GM18505 (cell line): ENCODE measurements at regions not wholly inside any gene's neighbourhood (a gene's known extent, or its start where the extent isn't known, plus 50 kb on each side); places are given as distances from the start of the nearest gene placed in this dataset.

Source experiments
- ATAC-seq: cut with Tn5 transposase; IDR thresholded peaks from one replicate; pipeline ENCODE4 v1.9.1; 2021; ENCODE audit not compliant: unreplicated experiment
- POLR2A ChIP-seq: IDR thresholded peaks from 4 replicates; pipeline ENCODE4 v1.6.1; 2011; ENCODE audit warnings: borderline replicate concordance; ENCODE audit not compliant: insufficient read depth, insufficient read length; ENCODE audit errors: extremely low read depth

DNA sequence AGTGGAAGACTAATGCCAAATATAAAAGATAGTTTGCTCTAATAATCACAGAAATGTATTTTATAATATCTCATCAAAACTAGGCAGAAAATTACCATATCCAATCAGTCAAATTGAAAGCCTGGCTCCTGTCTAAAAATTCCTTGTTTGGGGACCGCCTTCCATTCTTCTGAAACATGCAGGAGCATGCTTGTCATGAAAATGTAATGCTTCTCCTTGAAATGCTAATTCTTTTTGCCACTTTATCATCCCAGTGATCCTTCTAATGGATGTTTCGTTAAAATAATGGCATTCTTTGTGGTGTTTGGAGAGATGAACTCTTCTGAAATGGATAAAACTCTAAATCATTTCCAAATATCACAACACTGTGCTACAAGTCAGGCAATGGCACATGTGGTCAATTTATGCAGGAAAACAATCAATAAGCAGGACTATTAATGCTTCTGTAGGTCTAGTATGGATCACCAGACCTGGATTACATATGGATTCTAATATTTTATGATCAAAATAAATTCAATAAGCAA, 1039.1 kb upstream of the NXPH2 start:
- no peak for TF ChIP-seq POLR2A
- ATAC-seq, result no peak

DNA sequence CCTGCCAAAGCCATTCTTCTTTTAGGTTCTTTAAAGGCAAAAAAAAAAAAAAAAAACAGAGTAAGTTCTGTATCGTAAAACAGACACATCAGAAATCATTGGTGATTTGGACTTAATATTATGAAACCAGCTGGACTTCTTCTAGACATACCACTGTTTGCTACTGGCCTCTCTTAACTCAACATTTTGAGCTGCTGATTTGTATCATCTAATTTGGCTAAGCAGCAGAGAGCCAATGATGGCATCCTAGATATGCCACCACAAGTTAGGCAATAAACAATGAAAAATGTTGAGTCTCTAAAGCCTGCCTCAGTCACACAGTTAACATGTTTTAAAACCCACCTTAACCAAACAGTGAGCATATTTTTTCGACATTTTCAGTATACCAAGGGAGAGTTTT, 1034.3 kb upstream of the NXPH2 start:
- no peak for TF ChIP-seq POLR2A
- no peak for ATAC-seq

- no peak for TF ChIP-seq POLR2A
- no peak for ATAC-seq
Measured at GRCh38 chr2:139813340-139813739, 1033.2 kb upstream of the NXPH2 start.

GRCh38 chr2:139805441-139805840, 1025.3 kb upstream of the NXPH2 start:
- ATAC-seq, result no peak
- no peak for TF ChIP-seq POLR2A

DNA sequence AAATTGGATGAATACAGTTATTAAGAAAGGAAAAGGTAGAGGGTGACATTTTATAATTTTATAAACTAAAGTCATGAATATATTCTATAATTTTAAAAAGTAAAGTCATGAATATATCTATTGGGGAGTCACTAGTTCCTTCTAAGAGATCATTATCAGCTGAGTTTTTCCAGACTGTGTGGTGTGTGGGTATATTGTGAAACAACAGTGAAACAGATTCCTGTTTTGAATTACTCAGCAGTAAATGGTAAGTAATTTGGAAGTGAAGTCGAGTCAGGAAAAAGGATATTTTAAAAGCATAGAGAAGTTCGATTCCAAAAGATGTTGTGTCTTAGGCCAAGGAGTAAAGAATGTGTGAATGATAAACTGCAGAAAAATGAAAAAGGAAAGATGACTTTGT, 1018.2 kb upstream of the NXPH2 start:
- TF ChIP-seq POLR2A, result no peak
- no peak for ATAC-seq

DNA sequence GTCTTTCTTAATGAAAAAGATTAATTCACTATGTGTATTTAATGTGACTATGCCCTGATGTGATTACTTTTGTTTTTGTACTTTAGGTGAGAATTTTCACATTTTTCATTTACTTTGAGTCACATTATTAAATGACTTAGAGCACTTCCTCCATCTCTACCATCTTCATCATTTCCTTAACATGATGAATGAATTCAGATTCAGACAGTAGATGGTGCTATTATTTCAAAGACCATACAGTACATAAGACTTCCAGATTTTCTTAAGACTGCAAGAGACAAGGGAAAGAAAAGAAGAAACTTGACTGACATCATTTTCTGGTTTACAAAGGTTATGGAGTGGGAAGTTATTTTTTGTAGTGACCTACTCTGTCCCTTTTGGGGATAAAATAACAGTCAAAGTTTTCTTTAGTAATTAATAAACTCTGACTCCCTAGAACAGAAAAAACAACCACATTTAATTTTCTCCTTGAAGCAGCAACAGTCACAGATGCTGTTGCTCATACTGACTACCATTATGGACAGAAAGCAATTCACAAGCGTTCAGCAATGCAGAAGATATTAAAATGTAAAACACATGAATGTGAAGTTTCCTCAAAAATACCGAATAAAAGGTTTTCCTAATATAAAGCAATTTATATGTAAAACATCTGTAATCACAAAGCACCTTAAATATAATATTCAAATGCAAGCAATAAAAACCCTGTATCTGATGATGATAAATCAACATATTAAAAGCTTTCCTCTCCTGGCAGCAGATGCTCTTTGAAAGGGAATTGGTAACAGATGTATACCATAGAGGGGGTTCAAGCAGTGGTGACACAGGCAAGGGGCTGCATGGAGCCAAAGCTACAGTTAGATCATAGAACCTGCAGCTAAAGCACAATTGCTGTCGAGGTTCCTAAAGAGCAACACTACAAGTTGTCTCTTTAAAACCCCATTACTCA, 1010.9 kb upstream of the NXPH2 start:
- ATAC-seq, result no peak
- TF ChIP-seq POLR2A, result no peak

- ATAC-seq, result no peak
- no peak for TF ChIP-seq POLR2A
Measured at GRCh38 chr2:139790136-139790535, 1009.9 kb upstream of the NXPH2 start.

DNA sequence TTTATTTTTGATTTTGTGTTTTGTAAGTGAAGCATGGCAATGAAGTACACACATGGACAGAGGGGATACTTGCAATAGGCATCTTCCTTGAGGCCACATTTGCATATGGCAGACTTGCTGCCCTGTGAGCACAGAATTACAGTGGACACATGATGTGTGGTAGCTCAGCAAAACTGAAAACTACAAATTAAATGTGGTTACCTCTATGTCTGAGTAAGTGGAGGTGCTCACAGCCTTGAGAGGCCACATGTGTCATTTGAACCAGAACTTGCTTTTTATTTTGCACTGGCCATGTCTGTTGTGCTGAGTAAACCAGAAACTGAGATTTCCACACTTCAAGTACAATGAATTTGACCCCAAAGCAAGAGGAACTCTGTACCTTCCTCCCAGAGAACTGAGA, 998.5 kb upstream of the NXPH2 start:
- ATAC-seq, result no peak
- TF ChIP-seq POLR2A, result no peak

- no peak for ATAC-seq
- TF ChIP-seq POLR2A, result no peak
Measured at GRCh38 chr2:139773720-139774277, 993.6 kb upstream of the NXPH2 start.

DNA sequence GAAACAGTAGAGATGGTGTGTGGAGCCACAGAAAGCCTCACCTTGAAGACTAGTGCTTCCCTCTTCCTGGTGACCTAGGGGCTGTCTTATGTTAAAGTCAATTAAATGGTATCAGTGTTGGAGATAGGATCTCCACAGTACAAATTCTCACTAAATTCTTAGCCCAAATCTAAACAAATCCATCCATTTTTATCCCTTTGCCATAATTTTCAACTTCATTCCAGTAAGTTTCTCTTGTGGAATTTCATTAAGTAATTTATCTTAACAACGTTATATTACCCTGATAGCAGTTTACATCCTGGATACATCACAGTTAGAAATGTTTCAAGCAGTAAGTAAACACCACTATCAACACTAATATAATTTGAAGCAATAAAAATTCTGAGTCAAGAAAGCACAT, 989.4 kb upstream of the NXPH2 start:
- TF ChIP-seq POLR2A, result no peak
- ATAC-seq, result no peak

DNA sequence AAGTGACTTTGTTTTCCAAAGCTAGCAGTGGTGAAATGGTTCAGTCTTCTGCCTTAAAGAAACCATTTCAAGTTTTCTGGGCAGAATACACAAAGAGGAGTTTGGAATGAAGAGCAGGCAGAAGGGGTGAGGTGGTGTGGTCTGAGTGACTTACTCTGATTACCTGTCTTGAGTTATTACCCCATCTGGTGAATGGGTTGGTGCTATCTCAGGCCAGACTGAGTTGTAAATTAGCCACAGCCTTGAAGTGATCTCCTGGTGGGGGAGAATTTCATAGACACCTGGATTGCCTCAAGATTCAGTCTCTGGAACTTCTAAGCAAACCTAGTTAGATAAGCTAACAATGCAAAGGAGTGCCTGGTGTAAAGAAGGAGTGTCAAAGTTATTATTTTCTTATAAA, 983.5 kb upstream of the NXPH2 start:
- TF ChIP-seq POLR2A, result no peak
- no peak for ATAC-seq

- ATAC-seq, result no peak
- TF ChIP-seq POLR2A, result no peak
Measured at GRCh38 chr2:139759000-139759505, 978.9 kb upstream of the NXPH2 start.

- TF ChIP-seq POLR2A, result no peak
- ATAC-seq, result no peak
Measured at GRCh38 chr2:139746901-139747300, 966.7 kb upstream of the NXPH2 start.

DNA sequence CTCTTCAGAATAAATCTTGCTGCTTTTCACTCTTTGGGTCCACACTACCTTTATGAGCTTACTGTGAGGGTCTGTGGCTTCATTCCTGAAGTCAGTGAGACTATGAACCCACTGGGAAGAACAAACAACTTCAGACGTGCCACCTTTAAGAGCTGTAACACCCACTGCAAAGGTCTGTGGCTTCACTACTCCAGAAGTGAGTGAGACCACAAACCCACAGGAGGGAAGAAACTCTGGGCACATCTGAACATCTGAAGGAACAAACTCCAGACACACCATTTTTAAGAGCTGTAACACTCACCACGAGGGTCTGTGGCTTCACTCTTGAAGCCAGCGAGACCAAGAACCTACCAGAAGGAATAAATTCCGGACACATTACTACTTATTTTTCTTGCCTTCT, 964.1 kb upstream of the NXPH2 start:
- no peak for ATAC-seq
- no peak for TF ChIP-seq POLR2A

- ATAC-seq, result no peak
- TF ChIP-seq POLR2A, result no peak
Measured at GRCh38 chr2:139742216-139743172, 962.3 kb upstream of the NXPH2 start.
